ENCODE measurements at regions not wholly inside any gene's neighbourhood (a gene's known extent, or its start where the extent isn't known, plus 50 kb on each side); places are given as distances from the start of the nearest gene placed in this dataset.

- no peak for DNase-seq
- Mint-ChIP-seq H3K27ac (no peak overlapping the region), H3K4me3 (no peak overlapping the region), H3K9me3 (no peaks in the 10 kb centered on the region), H3K36me3 (ENCODE audit: low read depth) (no peaks in the 10 kb centered on the region), H3K4me1 (no peaks in the 10 kb centered on the region), H3K27me3 (ENCODE audit: insufficient read depth) (no peaks in the 10 kb centered on the region)
- H3K9me3 ChIP-seq (ENCODE audit: control insufficient read depth, low read length): no peaks in the 10 kb centered on the region
- 73 to 92% methylated on average over 2 of the region's 3 CpGs for WGBS, 2 experiments (ENCODE audit: insufficient coverage in 1 of 2, insufficient read length in 1 of 2)
- TF ChIP-seq CTCF (conservative IDR thresholded peaks at IDR 0.05): no peak
- no peak overlapping the region for H3K9ac ChIP-seq (ENCODE audit: extremely low read depth, low read length, poor library complexity, severe bottlenecking)
- no peaks in the 10 kb centered on the region for H3K36me3 ChIP-seq (ENCODE audit: control insufficient read depth, insufficient read depth, low read length)
- no peak overlapping the region for H3K27ac ChIP-seq (ENCODE audit: low read depth, low read length)
- no peaks in the 10 kb centered on the region for H3K4me1 ChIP-seq (ENCODE audit: control insufficient read depth, insufficient read depth, low read length)
- H3K27me3 ChIP-seq (ENCODE audit: control insufficient read depth, insufficient read depth, low read length, poor library complexity, severe bottlenecking): no peaks in the 10 kb centered on the region
- H3K4me3 ChIP-seq (ENCODE audit: low read length): no peak overlapping the region
Measured at GRCh38 chr16:65617421-65617820, 495.6 kb upstream of the CDH11 start.

- H3K9ac ChIP-seq (ENCODE audit: extremely low read depth, low read length, poor library complexity, severe bottlenecking): no peak overlapping the region
- Mint-ChIP-seq H3K4me1 (no peaks in the 10 kb centered on the region), H3K27ac (no peak overlapping the region), H3K36me3 (ENCODE audit: low read depth) (no peaks in the 10 kb centered on the region), H3K9me3 (no peaks in the 10 kb centered on the region), H3K27me3 (ENCODE audit: insufficient read depth) (no peaks in the 10 kb centered on the region), H3K4me3 (no peak overlapping the region)
- no peak for TF ChIP-seq CTCF (conservative IDR thresholded peaks at IDR 0.05)
- H3K27ac ChIP-seq (ENCODE audit: low read depth, low read length): no peak overlapping the region
- no peaks in the 10 kb centered on the region for H3K36me3 ChIP-seq (ENCODE audit: control insufficient read depth, insufficient read depth, low read length)
- H3K4me3 ChIP-seq (ENCODE audit: low read length): no peak overlapping the region
- H3K4me1 ChIP-seq (ENCODE audit: control insufficient read depth, insufficient read depth, low read length): no peaks in the 10 kb centered on the region
- no peak for DNase-seq
- H3K27me3 ChIP-seq (ENCODE audit: control insufficient read depth, insufficient read depth, low read length, poor library complexity, severe bottlenecking): no peaks in the 10 kb centered on the region
- H3K9me3 ChIP-seq (ENCODE audit: control insufficient read depth, low read length): no peaks in the 10 kb centered on the region
Measured at GRCh38 chr16:65608455-65608854, 486.6 kb upstream of the CDH11 start.

- TF ChIP-seq CTCF (conservative IDR thresholded peaks at IDR 0.05): no peak
- Mint-ChIP-seq H3K36me3 (ENCODE audit: low read depth) (no peaks in the 10 kb centered on the region), H3K27ac (no peak overlapping the region), H3K9me3 (no peaks in the 10 kb centered on the region), H3K27me3 (ENCODE audit: insufficient read depth) (no peaks in the 10 kb centered on the region), H3K4me3 (no peak overlapping the region), H3K4me1 (no peaks in the 10 kb centered on the region)
- Histone ChIP-seq H3K36me3 (ENCODE audit: control insufficient read depth, insufficient read depth, low read length) (no peaks in the 10 kb centered on the region), H3K27me3 (ENCODE audit: control insufficient read depth, insufficient read depth, low read length, poor library complexity, severe bottlenecking) (no peaks in the 10 kb centered on the region), H3K9me3 (ENCODE audit: control insufficient read depth, low read length) (no peaks in the 10 kb centered on the region), H3K4me3 (ENCODE audit: low read length) (no peak overlapping the region), H3K4me1 (ENCODE audit: control insufficient read depth, insufficient read depth, low read length) (no peaks in the 10 kb centered on the region), H3K9ac (ENCODE audit: extremely low read depth, low read length, poor library complexity, severe bottlenecking) (no peak overlapping the region), H3K27ac (ENCODE audit: low read depth, low read length) (no peak overlapping the region)
- DNase-seq: no peak
- 96% methylated on average over 3 of the region's 3 CpGs; no CpG with 5 or more reads in 1 of the 2 experiments for WGBS, 2 experiments (ENCODE audit: insufficient coverage in 1 of 2, insufficient read length in 1 of 2)
Measured at GRCh38 chr16:65604771-65605170, 482.9 kb upstream of the CDH11 start.

All from endodermal cell (in vitro differentiated cells).